HG02870 (cell line): ENCODE measurements at regions not wholly inside any gene's neighbourhood (a gene's known extent, or its start where the extent isn't known, plus 50 kb on each side); places are given as distances from the start of the nearest gene placed in this dataset.

Source experiments
- ATAC-seq: cut with Tn5 transposase; IDR thresholded peaks from one replicate; pipeline ENCODE4 v1.9.1; 2021; ENCODE audit warnings: mild to moderate bottlenecking, moderate library complexity; ENCODE audit not compliant: unreplicated experiment

- no peak for ATAC-seq
Observed at GRCh38 chr3:102529452-102529851, 94.6 kb downstream of the ZPLD1 start.

- no peak for ATAC-seq
Observed at GRCh38 chr3:102530415-102531181, 95.8 kb downstream of the ZPLD1 start.

- no peak for ATAC-seq
Observed at GRCh38 chr3:102531686-102532085, 96.9 kb downstream of the ZPLD1 start.

GRCh38 chr3:102532901-102533300 lies 98.1 kb downstream of the ZPLD1 start:
- peak; percentile 46 for ATAC-seq

GRCh38 chr3:102533784-102534183 lies 99.0 kb downstream of the ZPLD1 start:
- no peak for ATAC-seq

- peak; percentile 61 for ATAC-seq
Observed at GRCh38 chr3:102536456-102536855, 101.6 kb downstream of the ZPLD1 start.

- ATAC-seq: no peak
Observed at GRCh38 chr3:102537123-102537522, 102.3 kb downstream of the ZPLD1 start.

GRCh38 chr3:102544741-102545140 lies 109.9 kb downstream of the ZPLD1 start:
- ATAC-seq: no peak

GRCh38 chr3:102545276-102545675 lies 110.5 kb downstream of the ZPLD1 start:
- no peak for ATAC-seq

- no peak for ATAC-seq
Observed at GRCh38 chr3:102553876-102554275, 119.1 kb downstream of the ZPLD1 start.

GRCh38 chr3:102570511-102570910 lies 135.7 kb downstream of the ZPLD1 start:
- ATAC-seq: no peak

GRCh38 chr3:102571006-102571405 lies 136.2 kb downstream of the ZPLD1 start:
- ATAC-seq: no peak

- no peak for ATAC-seq
Observed at GRCh38 chr3:102571720-102572384, 137.0 kb downstream of the ZPLD1 start.

GRCh38 chr3:102573483-102574028 lies 138.7 kb downstream of the ZPLD1 start:
- no peak for ATAC-seq

- ATAC-seq: no peak
Observed at GRCh38 chr3:102574355-102574754, 139.5 kb downstream of the ZPLD1 start.

- no peak for ATAC-seq
Observed at GRCh38 chr3:102576651-102577050, 141.8 kb downstream of the ZPLD1 start.

GRCh38 chr3:102577082-102577789 lies 142.4 kb downstream of the ZPLD1 start:
- no peak for ATAC-seq

GRCh38 chr3:102580760-102581159 lies 145.9 kb downstream of the ZPLD1 start:
- no peak for ATAC-seq

- no peak for ATAC-seq
Observed at GRCh38 chr3:102586485-102586884, 151.7 kb downstream of the ZPLD1 start.

- peak; percentile 81 for ATAC-seq
Observed at GRCh38 chr3:102593812-102594602, 159.2 kb downstream of the ZPLD1 start.

GRCh38 chr3:102595057-102595456 lies 160.2 kb downstream of the ZPLD1 start:
- no peak for ATAC-seq
